VCaP (cell line): ENCODE measurements at regions not wholly inside any gene's neighbourhood (a gene's known extent, or its start where the extent isn't known, plus 50 kb on each side); places are given as distances from the start of the nearest gene placed in this dataset.

ENCODE experiments used
- H3K27ac ChIP-seq: fragments of 450-650 bp; 2 replicates; pipeline ENCODE4 v1.5.1; 2017
- CTCF ChIP-seq: fragments of 450-650 bp; conservative IDR thresholded peaks from 2 replicates; pipeline ENCODE4 v1.5.1; 2017; ENCODE audit warnings: mild to moderate bottlenecking, moderate library complexity

GRCh38 chr1:204760350-204760749 lies 74.8 kb upstream of the LRRN2 start:
- H3K27ac ChIP-seq = no peak overlapping the region
- TF ChIP-seq CTCF = no peak

GRCh38 chr1:204760757-204761156 lies 75.2 kb upstream of the LRRN2 start:
- TF ChIP-seq CTCF = no peak
- H3K27ac ChIP-seq = no peak overlapping the region

- TF ChIP-seq CTCF = peak; percentile 88
- H3K27ac ChIP-seq = no peak overlapping the region
Observed at GRCh38 chr1:204763773-204764427, 78.4 kb upstream of the LRRN2 start.

GRCh38 chr1:204769997-204770396 lies 84.5 kb upstream of the LRRN2 start:
- no peak for TF ChIP-seq CTCF
- H3K27ac ChIP-seq = no peak overlapping the region

- TF ChIP-seq CTCF = no peak
- no peak overlapping the region for H3K27ac ChIP-seq
Observed at GRCh38 chr1:204771358-204771757, 85.8 kb upstream of the LRRN2 start.

- H3K27ac ChIP-seq = no peak overlapping the region
- no peak for TF ChIP-seq CTCF
Observed at GRCh38 chr1:204773246-204773645, 87.7 kb upstream of the LRRN2 start.

- no peak for TF ChIP-seq CTCF
- no peak overlapping the region for H3K27ac ChIP-seq
Observed at GRCh38 chr1:204775546-204775945, 90.0 kb upstream of the LRRN2 start.
